ENCODE measurements at regions not wholly inside any gene's neighbourhood (a gene's known extent, or its start where the extent isn't known, plus 50 kb on each side); places are given as distances from the start of the nearest gene placed in this dataset.
"Not testable (repeated sequence)": the region's sequence is repeated elsewhere in the genome, so short reads cannot be mapped to it uniquely, and the experiment has no call there.

- WGBS, 2 donors: 85 to 88% methylated on average over 25 to 38 of the region's 40 CpGs
- Histone ChIP-seq H3K4me1 (no peaks in the 10 kb centered on the region), H3K36me3 (no peaks in the 10 kb centered on the region), H3K9me3 (peaks cover 0 to 15% (median 0%) of the 10 kb centered on the region in 3 donors), H3K4me3 (no peak overlapping the region), H3K27me3 (no peaks in the 10 kb centered on the region), H3K27ac (no peak overlapping the region)
- no peak for DNase-seq
- no peak for TF ChIP-seq POLR2A (IDR thresholded peaks at IDR 0.05)
- peak in 3 of 6 experiments; percentile 10 to 23 (median 22) for TF ChIP-seq CTCF (IDR thresholded peaks at IDR 0.05)
- intact Hi-C loops (cut with DNase I): no loop called here
Measured at GRCh38 chr14:106459971-106460730, 933.8 kb downstream of the TMEM121 start.

GRCh38 chr14:106460916-106461315 lies 934.5 kb downstream of the TMEM121 start:
- no peak overlapping the region for H3K27ac ChIP-seq
- TF ChIP-seq CTCF (IDR thresholded peaks at IDR 0.05): no peak
- no peak for TF ChIP-seq POLR2A (IDR thresholded peaks at IDR 0.05)
- H3K9me3 ChIP-seq: peaks cover 0 to 15% (median 0%) of the 10 kb centered on the region in 3 donors
- no peaks in the 10 kb centered on the region for H3K4me1 ChIP-seq
- H3K36me3 ChIP-seq: no peaks in the 10 kb centered on the region
- no peak for DNase-seq
- H3K4me3 ChIP-seq: no peak overlapping the region
- 95% methylated on average over 17 to 18 of the region's 25 CpGs for WGBS, 2 donors
- intact Hi-C loops (cut with DNase I): no loop called here
- no peaks in the 10 kb centered on the region for H3K27me3 ChIP-seq

- H3K36me3 ChIP-seq; H3K4me3 ChIP-seq; DNase-seq; H3K9me3 ChIP-seq; intact Hi-C loops (cut with DNase I); H3K4me1 ChIP-seq; H3K27ac ChIP-seq; H3K27me3 ChIP-seq: not testable (repeated sequence)
- WGBS, 2 donors: 58 to 64% methylated on average over 4 of the region's 4 CpGs
Measured at GRCh38 chr14:106466483-106466882, 940.1 kb downstream of the TMEM121 start.

GRCh38 chr14:106468869-106469268 lies 942.5 kb downstream of the TMEM121 start:
- H3K4me1 ChIP-seq: not testable (repeated sequence)

GRCh38 chr14:106470028-106470427 lies 943.6 kb downstream of the TMEM121 start:
- DNase-seq; H3K4me3 ChIP-seq; H3K27me3 ChIP-seq; H3K36me3 ChIP-seq; H3K27ac ChIP-seq; H3K4me1 ChIP-seq; intact Hi-C loops (cut with DNase I); H3K9me3 ChIP-seq: not testable (repeated sequence)
- WGBS, 2 donors: 39 to 71% methylated on average over 1 to 2 of the region's 3 CpGs

More at GRCh38 chr14:106468869-106469268, 942.5 kb downstream of the TMEM121 start:
- H3K36me3 ChIP-seq; H3K9me3 ChIP-seq; DNase-seq; H3K4me3 ChIP-seq; H3K27ac ChIP-seq; intact Hi-C loops (cut with DNase I); H3K27me3 ChIP-seq: not testable (repeated sequence)
- WGBS, 2 donors: 54% methylated on average over 4 of the region's 4 CpGs; no CpG with 5 or more reads in 1 of the 2 donors

- H3K9me3 ChIP-seq; H3K36me3 ChIP-seq; H3K27ac ChIP-seq; H3K27me3 ChIP-seq; H3K4me3 ChIP-seq; DNase-seq; H3K4me1 ChIP-seq; intact Hi-C loops (cut with DNase I): not testable (repeated sequence)
- 60% methylated on average over 6 of the region's 6 CpGs for WGBS, 2 donors
Measured at GRCh38 chr14:106474261-106475028, 948.1 kb downstream of the TMEM121 start.

- H3K27ac ChIP-seq; H3K4me1 ChIP-seq; DNase-seq; H3K4me3 ChIP-seq; H3K36me3 ChIP-seq; intact Hi-C loops (cut with DNase I); H3K9me3 ChIP-seq; H3K27me3 ChIP-seq: not testable (repeated sequence)
- 69 to 79% methylated on average over 3 of the region's 3 CpGs for WGBS, 2 donors
Measured at GRCh38 chr14:106475214-106475613, 948.8 kb downstream of the TMEM121 start.

GRCh38 chr14:106477600-106477999 lies 951.2 kb downstream of the TMEM121 start:
- DNase-seq; H3K9me3 ChIP-seq; intact Hi-C loops (cut with DNase I); H3K27me3 ChIP-seq; H3K4me1 ChIP-seq; H3K36me3 ChIP-seq; H3K4me3 ChIP-seq; H3K27ac ChIP-seq: not testable (repeated sequence)
- no CpG with 5 or more reads among the region's 4 CpGs for WGBS, 2 donors

GRCh38 chr14:106480287-106480686 lies 953.9 kb downstream of the TMEM121 start:
- H3K27me3 ChIP-seq; intact Hi-C loops (cut with DNase I); H3K36me3 ChIP-seq; H3K27ac ChIP-seq; H3K4me3 ChIP-seq; H3K9me3 ChIP-seq; H3K4me1 ChIP-seq; DNase-seq: not testable (repeated sequence)
- WGBS, 2 donors: no CpG with 5 or more reads among the region's 34 CpGs

- H3K9me3 ChIP-seq; intact Hi-C loops (cut with DNase I); H3K4me1 ChIP-seq; H3K4me3 ChIP-seq; H3K27me3 ChIP-seq; H3K27ac ChIP-seq; H3K36me3 ChIP-seq; DNase-seq: not testable (repeated sequence)
- no CpG with 5 or more reads among the region's 45 CpGs for WGBS, 2 donors
Measured at GRCh38 chr14:106482213-106482612, 955.8 kb downstream of the TMEM121 start.
